ENCODE measurements at regions not wholly inside any gene's neighbourhood (a gene's known extent, or its start where the extent isn't known, plus 50 kb on each side); places are given as distances from the start of the nearest gene placed in this dataset.

- Histone ChIP-seq H3K9ac (ENCODE audit: low read length) (no peak overlapping the region), H3K4me2 (ENCODE audit: low read length) (no peak overlapping the region), H3K4me1 (ENCODE audit: insufficient read depth, low read length, severe bottlenecking) (no peaks in the 10 kb centered on the region), H2AFZ (ENCODE audit: low read length) (no peak overlapping the region), H4K20me1 (ENCODE audit: insufficient read depth, low read length) (no peaks in the 10 kb centered on the region), H3K27me3 (ENCODE audit: insufficient read depth, low read length) (no peaks in the 10 kb centered on the region), H3K9me2 (ENCODE audit: low read depth, low read length) (no peaks in the 10 kb centered on the region), H3K4me3 (ENCODE audit: low read depth, low read length, poor library complexity, severe bottlenecking) (no peak overlapping the region), H3K79me2 (ENCODE audit: insufficient read depth, low read length) (no peaks in the 10 kb centered on the region), H3K9me3 (ENCODE audit: low read length) (no peaks in the 10 kb centered on the region), H3K36me3 (ENCODE audit: insufficient read depth, low read length) (no peaks in the 10 kb centered on the region), H3K27ac (ENCODE audit: low read depth, low read length, poor library complexity, severe bottlenecking) (no peak overlapping the region), H3F3A (ENCODE audit: insufficient read depth, low read length) (no peaks in the 10 kb centered on the region)
- TF ChIP-seq CTCF (IDR thresholded peaks at IDR 0.05; ENCODE audit: low read length) (no peak), EZH2 (IDR thresholded peaks at IDR 0.05; ENCODE audit: borderline replicate concordance, low read length) (no peak)
These were observed 703.1 kb downstream of the RFPL4B start for GRCh38 chr6:113050010-113050858.

- Histone ChIP-seq H3K9me3 (ENCODE audit: low read length) (no peaks in the 10 kb centered on the region), H3K27me3 (ENCODE audit: insufficient read depth, low read length) (no peaks in the 10 kb centered on the region), H3K9ac (ENCODE audit: low read length) (no peak overlapping the region), H3K27ac (ENCODE audit: low read depth, low read length, poor library complexity, severe bottlenecking) (no peak overlapping the region), H3K9me2 (ENCODE audit: low read depth, low read length) (no peaks in the 10 kb centered on the region), H3K36me3 (ENCODE audit: insufficient read depth, low read length) (no peaks in the 10 kb centered on the region), H3K4me1 (ENCODE audit: insufficient read depth, low read length, severe bottlenecking) (no peaks in the 10 kb centered on the region), H3K4me3 (ENCODE audit: low read depth, low read length, poor library complexity, severe bottlenecking) (no peak overlapping the region), H4K20me1 (ENCODE audit: insufficient read depth, low read length) (no peaks in the 10 kb centered on the region), H3F3A (ENCODE audit: insufficient read depth, low read length) (no peaks in the 10 kb centered on the region), H2AFZ (ENCODE audit: low read length) (no peak overlapping the region), H3K4me2 (ENCODE audit: low read length) (no peak overlapping the region), H3K79me2 (ENCODE audit: insufficient read depth, low read length) (no peaks in the 10 kb centered on the region)
- TF ChIP-seq CTCF (IDR thresholded peaks at IDR 0.05; ENCODE audit: low read length) (no peak), EZH2 (IDR thresholded peaks at IDR 0.05; ENCODE audit: borderline replicate concordance, low read length) (no peak)
These were observed 703.8 kb downstream of the RFPL4B start for GRCh38 chr6:113050979-113051378.

GRCh38 chr6:113052506-113052905, 705.4 kb downstream of the RFPL4B start:
- no peak for TF ChIP-seq CTCF (IDR thresholded peaks at IDR 0.05; ENCODE audit: low read length)
- no peak for TF ChIP-seq EZH2 (IDR thresholded peaks at IDR 0.05; ENCODE audit: borderline replicate concordance, low read length)
- no peak overlapping the region for H3K4me3 ChIP-seq (ENCODE audit: low read depth, low read length, poor library complexity, severe bottlenecking)
- H3F3A ChIP-seq (ENCODE audit: insufficient read depth, low read length): no peaks in the 10 kb centered on the region
- H3K27ac ChIP-seq (ENCODE audit: low read depth, low read length, poor library complexity, severe bottlenecking): no peak overlapping the region
- H3K4me1 ChIP-seq (ENCODE audit: insufficient read depth, low read length, severe bottlenecking): no peaks in the 10 kb centered on the region
- H3K9me3 ChIP-seq (ENCODE audit: low read length): no peaks in the 10 kb centered on the region
- no peaks in the 10 kb centered on the region for H3K9me2 ChIP-seq (ENCODE audit: low read depth, low read length)
- no peaks in the 10 kb centered on the region for H3K27me3 ChIP-seq (ENCODE audit: insufficient read depth, low read length)
- no peaks in the 10 kb centered on the region for H3K79me2 ChIP-seq (ENCODE audit: insufficient read depth, low read length)
- no peaks in the 10 kb centered on the region for H4K20me1 ChIP-seq (ENCODE audit: insufficient read depth, low read length)
- H3K9ac ChIP-seq (ENCODE audit: low read length): no peak overlapping the region
- no peak overlapping the region for H3K4me2 ChIP-seq (ENCODE audit: low read length)
- no peaks in the 10 kb centered on the region for H3K36me3 ChIP-seq (ENCODE audit: insufficient read depth, low read length)
- H2AFZ ChIP-seq (ENCODE audit: low read length): no peak overlapping the region
